ENCODE measurements at regions not wholly inside any gene's neighbourhood (a gene's known extent, or its start where the extent isn't known, plus 50 kb on each side); places are given as distances from the start of the nearest gene placed in this dataset.

DNA sequence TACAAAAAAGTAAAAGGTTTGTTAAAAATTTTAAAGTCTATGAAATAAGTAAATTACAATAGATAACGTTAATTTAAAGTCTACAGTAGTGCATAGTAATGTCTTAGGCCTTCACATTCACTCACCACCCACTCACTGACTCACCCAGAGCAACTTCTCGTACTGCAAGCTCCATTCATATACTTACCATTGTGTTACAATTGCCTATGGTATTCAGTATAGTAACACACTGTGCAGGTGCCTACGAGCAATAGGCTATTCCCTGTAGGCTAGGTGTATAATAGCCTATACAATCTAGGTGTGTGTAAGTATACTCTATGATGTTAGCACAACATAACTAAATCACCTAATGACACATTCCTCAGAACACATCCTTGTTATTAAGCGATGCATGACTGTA is 435.3 kb upstream of the TMTC1 start:
- TF ChIP-seq SMC3 (IDR thresholded peaks at IDR 0.05; ENCODE audit: low read depth, low read length) (no peak), CHD1 (IDR thresholded peaks at IDR 0.05; ENCODE audit: low read depth, low read length) (no peak), POLR2A (IDR thresholded peaks at IDR 0.05; ENCODE audit: low read depth, low read length) (no peak), BHLHE40 (IDR thresholded peaks at IDR 0.05; ENCODE audit: low read depth, low read length) (no peak), MAFK (IDR thresholded peaks at IDR 0.05; ENCODE audit: low read depth, low read length) (no peak), RFX5 (IDR thresholded peaks at IDR 0.05; ENCODE audit: low read depth, low read length) (no peak), RAD21 (IDR thresholded peaks at IDR 0.05; ENCODE audit: low read length) (no peak), CEBPB (IDR thresholded peaks at IDR 0.05; ENCODE audit: low read depth, low read length) (no peak), FOS (IDR thresholded peaks at IDR 0.05; ENCODE audit: low read depth, low read length) (no peak), NFE2L2 (IDR thresholded peaks at IDR 0.05; ENCODE audit: low read depth, low read length) (no peak)
- TF ChIP-seq, protein P1, sequence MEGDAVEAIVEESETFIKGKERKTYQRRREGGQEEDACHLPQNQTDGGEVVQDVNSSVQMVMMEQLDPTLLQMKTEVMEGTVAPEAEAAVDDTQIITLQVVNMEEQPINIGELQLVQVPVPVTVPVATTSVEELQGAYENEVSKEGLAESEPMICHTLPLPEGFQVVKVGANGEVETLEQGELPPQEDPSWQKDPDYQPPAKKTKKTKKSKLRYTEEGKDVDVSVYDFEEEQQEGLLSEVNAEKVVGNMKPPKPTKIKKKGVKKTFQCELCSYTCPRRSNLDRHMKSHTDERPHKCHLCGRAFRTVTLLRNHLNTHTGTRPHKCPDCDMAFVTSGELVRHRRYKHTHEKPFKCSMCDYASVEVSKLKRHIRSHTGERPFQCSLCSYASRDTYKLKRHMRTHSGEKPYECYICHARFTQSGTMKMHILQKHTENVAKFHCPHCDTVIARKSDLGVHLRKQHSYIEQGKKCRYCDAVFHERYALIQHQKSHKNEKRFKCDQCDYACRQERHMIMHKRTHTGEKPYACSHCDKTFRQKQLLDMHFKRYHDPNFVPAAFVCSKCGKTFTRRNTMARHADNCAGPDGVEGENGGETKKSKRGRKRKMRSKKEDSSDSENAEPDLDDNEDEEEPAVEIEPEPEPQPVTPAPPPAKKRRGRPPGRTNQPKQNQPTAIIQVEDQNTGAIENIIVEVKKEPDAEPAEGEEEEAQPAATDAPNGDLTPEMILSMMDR (conservative IDR thresholded peaks at IDR 0.05; ENCODE audit: low read depth, low read length): no peak
- TF ChIP-seq, protein P2, sequence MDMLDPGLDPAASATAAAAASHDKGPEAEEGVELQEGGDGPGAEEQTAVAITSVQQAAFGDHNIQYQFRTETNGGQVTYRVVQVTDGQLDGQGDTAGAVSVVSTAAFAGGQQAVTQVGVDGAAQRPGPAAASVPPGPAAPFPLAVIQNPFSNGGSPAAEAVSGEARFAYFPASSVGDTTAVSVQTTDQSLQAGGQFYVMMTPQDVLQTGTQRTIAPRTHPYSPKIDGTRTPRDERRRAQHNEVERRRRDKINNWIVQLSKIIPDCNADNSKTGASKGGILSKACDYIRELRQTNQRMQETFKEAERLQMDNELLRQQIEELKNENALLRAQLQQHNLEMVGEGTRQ (IDR thresholded peaks at IDR 0.05; ENCODE audit: low read depth, low read length): no peak
- TF ChIP-seq, protein P3, sequence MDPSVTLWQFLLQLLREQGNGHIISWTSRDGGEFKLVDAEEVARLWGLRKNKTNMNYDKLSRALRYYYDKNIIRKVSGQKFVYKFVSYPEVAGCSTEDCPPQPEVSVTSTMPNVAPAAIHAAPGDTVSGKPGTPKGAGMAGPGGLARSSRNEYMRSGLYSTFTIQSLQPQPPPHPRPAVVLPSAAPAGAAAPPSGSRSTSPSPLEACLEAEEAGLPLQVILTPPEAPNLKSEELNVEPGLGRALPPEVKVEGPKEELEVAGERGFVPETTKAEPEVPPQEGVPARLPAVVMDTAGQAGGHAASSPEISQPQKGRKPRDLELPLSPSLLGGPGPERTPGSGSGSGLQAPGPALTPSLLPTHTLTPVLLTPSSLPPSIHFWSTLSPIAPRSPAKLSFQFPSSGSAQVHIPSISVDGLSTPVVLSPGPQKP (IDR thresholded peaks at IDR 0.05; ENCODE audit: borderline replicate concordance, low read depth, low read length): no peak
